ENCODE measurements at regions not wholly inside any gene's neighbourhood (a gene's known extent, or its start where the extent isn't known, plus 50 kb on each side); places are given as distances from the start of the nearest gene placed in this dataset.

DNA sequence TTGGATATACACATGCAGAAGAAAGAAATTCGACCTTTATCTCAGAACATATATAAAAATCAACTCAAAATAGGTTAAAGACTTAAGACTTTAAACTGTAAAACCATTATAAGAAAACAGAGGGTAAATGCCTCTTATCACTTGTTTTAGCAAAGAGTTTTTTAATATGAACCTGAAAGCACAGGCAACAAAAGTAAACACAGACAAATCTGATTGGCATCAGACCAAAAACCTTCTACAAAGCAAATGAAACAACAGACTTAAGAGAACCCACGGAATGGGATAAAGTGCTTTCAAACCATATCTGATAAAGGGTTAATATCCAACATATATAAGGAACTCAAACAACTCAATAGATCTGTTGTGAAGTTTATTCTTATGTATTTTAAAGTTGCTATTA is 309.9 kb upstream of the OPRM1 start:
- Histone ChIP-seq H3K4me3 (no peak overlapping the region), H3K36me3 (no peaks in the 10 kb centered on the region), H3K27me3 (no peaks in the 10 kb centered on the region), H3K9me3 (no peaks in the 10 kb centered on the region)
- no peak for DNase-seq

DNA sequence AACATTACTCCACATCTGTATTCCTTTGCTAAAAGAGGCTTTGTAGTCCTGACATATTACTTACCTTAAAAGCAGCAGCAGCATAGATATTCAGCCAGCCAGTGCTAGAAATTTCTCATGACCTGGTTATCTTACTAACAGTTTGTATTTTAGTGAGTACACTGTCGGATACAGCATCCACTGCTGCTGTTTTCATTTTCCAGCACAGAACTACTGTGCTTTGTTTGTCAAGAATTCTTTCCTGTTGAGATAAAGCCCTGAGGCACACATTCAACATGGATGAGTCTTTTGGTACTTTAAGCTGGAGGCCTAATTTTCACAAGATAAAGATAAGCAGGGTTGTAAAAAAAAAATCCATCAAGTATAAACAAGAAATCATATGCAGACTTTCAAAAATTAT is 311.2 kb upstream of the OPRM1 start:
- H3K9me3 ChIP-seq, result no peaks in the 10 kb centered on the region
- DNase-seq, result no peak
- H3K36me3 ChIP-seq, result no peaks in the 10 kb centered on the region
- H3K4me3 ChIP-seq, result no peak overlapping the region
- no peaks in the 10 kb centered on the region for H3K27me3 ChIP-seq

DNA sequence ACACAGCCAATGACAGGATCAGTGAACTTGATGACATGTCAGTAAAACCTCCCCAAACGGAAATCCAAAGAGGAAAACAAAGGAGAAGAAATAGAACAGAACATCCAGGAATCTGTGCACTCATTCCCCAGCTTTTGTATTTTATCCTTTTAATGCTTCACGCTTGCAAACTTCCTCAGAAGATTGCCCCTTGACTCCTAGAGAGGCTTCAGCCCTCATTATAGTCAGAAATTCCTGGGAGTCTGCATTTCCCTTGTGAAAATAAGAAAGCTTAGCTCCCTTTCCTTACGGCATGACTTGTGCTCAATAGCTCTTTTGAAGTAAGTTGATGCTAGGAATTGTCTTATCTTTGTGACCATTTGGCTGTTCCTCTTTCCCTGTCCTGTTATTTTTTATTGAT is 313.6 kb upstream of the OPRM1 start:
- H3K27me3 ChIP-seq, result no peaks in the 10 kb centered on the region
- H3K36me3 ChIP-seq, result no peaks in the 10 kb centered on the region
- DNase-seq, result no peak
- no peak overlapping the region for H3K4me3 ChIP-seq
- H3K9me3 ChIP-seq, result no peaks in the 10 kb centered on the region

DNA sequence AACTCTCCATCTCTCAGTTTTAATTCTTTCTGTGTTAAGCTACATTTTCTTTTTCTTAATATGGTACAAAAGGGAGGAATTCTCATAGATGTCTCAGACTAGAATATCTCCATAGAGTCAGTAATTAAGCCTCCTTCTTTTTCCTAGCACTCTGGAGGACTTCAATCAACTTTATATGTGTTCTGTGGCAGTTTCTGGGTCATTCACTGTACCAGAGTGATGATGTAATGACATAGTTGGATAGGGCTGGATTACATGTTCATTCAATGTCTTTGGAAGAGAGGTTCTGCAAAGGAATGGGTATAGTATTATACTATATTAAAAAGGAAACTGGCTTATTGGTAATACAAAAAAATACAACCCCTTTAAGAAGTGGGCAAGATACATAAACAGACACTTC is 318.3 kb upstream of the OPRM1 start:
- Histone ChIP-seq H3K9me3 (no peaks in the 10 kb centered on the region), H3K27me3 (no peaks in the 10 kb centered on the region)

DNA sequence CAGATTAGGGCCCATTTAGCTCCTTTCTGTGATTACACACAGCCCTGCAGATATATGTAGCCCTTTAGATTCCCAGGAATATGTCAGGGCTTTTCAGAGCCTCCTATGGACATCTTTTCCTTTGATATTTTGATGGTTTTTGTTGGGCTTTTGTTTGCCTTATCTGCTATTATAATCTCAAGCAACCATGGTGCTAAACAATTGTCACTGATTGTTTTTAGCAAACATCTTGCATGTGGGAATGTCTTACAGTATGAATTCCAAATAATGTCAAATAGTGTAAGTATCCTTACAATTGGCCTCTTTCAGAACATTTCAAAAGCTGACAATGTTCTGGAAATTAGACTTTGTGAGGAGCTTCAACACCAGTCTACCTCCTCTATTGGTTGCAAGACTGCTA is 333.6 kb upstream of the OPRM1 start:
- Histone ChIP-seq H3K4me3 (no peak overlapping the region), H3K27me3 (no peaks in the 10 kb centered on the region), H3K9me3 (no peaks in the 10 kb centered on the region), H3K36me3 (no peaks in the 10 kb centered on the region)
- no peak for DNase-seq

More for the DNA sequence above, 318.3 kb upstream of the OPRM1 start:
- H3K4me3 ChIP-seq, result no peak overlapping the region
- no peaks in the 10 kb centered on the region for H3K36me3 ChIP-seq
- DNase-seq, result no peak

DNA sequence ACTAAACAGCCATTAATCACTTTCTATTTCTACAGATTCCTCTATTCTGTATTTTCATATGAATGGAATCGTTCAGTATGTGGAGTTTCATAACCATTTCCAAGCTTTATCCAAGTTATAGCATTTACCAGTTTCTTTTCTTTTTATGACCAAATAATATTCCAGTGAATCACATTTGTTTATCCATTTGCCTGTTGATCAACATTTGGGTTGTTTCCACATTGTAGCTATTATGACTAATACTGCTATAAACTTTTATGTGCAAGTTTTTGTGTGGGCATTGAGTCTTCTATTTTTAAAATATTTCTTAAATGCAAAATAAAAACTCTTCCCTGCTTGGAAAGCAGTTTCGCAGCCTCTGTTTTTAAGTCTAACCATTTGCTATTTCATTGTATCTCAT is 336.4 kb upstream of the OPRM1 start:
- DNase-seq, result no peak

DNA sequence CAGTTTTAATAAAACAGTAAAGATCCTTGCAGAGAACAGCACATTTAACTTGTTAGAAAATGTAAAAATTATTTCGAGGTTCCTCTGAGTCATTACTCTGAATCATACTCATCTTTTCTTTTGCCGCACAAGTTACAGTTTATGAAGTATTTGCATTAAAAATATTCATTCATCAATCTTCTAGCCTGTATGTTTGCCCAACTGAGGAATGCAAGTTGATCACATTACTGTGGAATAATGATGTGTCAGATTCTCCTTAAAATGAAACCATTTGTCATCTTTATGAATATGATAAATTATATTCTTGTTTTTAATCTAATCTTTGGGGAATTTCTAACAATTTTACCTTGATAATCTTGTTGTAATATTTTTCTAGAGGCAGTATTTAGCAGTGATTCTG is 340.4 kb upstream of the OPRM1 start:
- no peaks in the 10 kb centered on the region for H3K36me3 ChIP-seq
- no peak overlapping the region for H3K4me3 ChIP-seq
- no peaks in the 10 kb centered on the region for H3K27me3 ChIP-seq
- DNase-seq, result no peak
- H3K9me3 ChIP-seq, result no peaks in the 10 kb centered on the region

More for the DNA sequence above, 336.4 kb upstream of the OPRM1 start:
- H3K27me3 ChIP-seq, result no peaks in the 10 kb centered on the region
- no peak overlapping the region for H3K4me3 ChIP-seq
- H3K9me3 ChIP-seq, result no peaks in the 10 kb centered on the region
- no peaks in the 10 kb centered on the region for H3K36me3 ChIP-seq

DNA sequence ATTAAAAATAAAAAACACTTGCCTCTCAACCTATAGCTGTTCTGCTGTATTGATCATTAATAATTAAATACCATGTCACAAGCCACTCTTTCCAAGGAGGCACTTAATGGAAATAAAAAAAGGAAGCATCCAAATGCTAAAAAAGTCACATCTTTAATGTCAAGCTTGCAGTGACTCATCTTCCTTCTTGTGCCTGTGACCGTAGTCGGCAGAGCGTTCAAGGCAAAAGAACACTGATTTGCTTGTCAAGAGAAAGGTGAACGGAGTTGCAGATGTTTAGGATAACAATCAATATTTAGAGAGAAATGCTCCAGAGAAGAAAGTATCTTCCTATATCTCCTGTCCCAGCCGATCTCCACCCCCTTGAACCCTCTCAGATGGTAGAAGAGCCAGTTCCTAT is 341.0 kb upstream of the OPRM1 start:
- Histone ChIP-seq H3K9me3 (no peaks in the 10 kb centered on the region), H3K4me3 (no peak overlapping the region), H3K27me3 (no peaks in the 10 kb centered on the region), H3K36me3 (no peaks in the 10 kb centered on the region)
- no peak for DNase-seq

DNA sequence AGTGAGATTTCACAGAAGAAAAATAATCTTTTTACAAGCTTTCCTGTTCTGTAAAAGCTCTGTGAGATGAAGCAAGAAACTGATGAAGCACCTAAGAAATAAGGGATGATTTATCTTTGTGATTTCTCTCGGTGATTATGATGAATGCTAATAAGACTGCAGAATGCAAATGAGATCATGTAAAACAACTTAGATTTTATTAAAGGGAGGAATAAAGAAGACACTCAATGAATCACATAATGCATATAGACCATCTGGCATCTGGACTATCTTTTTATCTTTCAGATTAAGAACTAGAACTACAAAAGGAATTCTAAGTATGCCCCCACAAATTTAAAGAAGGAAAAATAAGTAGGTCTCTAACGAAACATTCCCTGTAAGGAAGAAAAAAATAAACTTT is 361.5 kb upstream of the OPRM1 start:
- H3K9me3 ChIP-seq, result no peaks in the 10 kb centered on the region
- no peaks in the 10 kb centered on the region for H3K27me3 ChIP-seq
- DNase-seq, result no peak
- H3K36me3 ChIP-seq, result no peaks in the 10 kb centered on the region
- no peak overlapping the region for H3K4me3 ChIP-seq

DNA sequence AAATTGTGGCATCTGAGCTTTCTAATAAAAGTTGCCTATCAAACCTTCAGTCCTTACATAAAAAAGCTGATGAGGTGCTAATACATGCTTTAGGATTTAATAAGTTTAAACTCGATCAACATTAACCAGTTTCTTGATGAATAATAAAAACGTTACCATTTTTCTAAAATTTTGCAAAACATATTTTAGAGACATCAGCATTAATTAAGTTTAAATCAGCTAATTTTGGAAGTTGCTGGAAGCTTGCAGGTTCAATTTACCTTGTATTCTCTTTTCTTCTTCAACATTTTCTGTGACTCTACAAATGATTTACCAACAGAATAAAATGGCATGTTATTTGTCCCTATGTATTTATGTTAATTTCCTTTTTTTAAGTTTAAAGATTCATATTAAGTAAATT is 365.3 kb upstream of the OPRM1 start:
- H3K4me3 ChIP-seq, result no peak overlapping the region
- H3K36me3 ChIP-seq, result no peaks in the 10 kb centered on the region
- H3K9me3 ChIP-seq, result no peaks in the 10 kb centered on the region
- DNase-seq, result no peak
- H3K27me3 ChIP-seq, result no peaks in the 10 kb centered on the region

DNA sequence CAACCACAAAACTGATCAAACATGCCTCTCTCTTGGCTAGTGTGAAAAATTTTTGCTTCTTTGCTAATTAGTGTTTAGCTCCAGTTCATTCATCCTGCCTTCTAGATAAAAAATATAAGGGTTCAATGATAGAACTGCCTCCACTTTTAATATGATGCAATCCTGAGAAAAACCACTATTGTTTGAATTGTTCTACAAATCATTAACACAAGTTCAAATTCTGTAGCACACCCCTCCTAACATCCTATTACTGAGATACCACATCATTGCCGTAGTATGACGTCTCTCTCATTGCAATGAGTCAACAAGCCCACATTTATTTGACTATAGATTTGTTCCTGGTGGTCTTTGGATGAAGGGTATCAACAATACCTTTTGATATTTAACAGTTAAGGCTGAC is 365.8 kb upstream of the OPRM1 start:
- H3K27me3 ChIP-seq, result no peaks in the 10 kb centered on the region
- no peak overlapping the region for H3K4me3 ChIP-seq
- H3K9me3 ChIP-seq, result no peaks in the 10 kb centered on the region
- no peaks in the 10 kb centered on the region for H3K36me3 ChIP-seq
- DNase-seq, result no peak

DNA sequence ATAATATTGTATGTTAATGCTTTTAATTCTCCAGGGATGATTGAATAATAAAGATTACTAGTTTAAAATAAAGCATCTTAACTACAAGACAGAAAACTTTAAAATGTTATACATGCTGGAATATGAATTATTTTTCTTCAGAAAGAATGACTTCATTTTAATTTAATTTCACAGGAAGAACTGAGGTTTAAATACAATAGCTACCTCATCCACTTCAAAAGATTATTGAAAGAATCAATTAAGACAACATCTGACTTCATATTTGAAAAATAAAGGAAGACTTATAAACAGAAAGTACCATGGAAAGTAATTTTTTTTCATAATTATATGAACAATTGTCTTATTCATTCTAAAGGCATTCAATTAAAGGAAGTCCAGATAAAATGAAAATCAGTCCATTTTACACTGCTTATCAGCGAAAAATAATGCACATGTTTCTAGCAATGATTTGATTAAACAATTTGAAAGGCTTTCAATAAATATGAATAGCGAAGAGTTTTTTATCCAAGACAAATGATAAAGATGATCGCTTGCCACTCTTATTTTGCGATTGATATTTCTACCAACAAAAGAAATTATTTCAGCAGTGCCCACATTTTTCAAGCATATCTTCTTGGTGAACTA is 368.5 kb upstream of the OPRM1 start:
- Histone ChIP-seq H3K36me3 (no peaks in the 10 kb centered on the region), H3K4me3 (no peak overlapping the region), H3K9me3 (no peaks in the 10 kb centered on the region), H3K27me3 (no peaks in the 10 kb centered on the region)
- no peak for DNase-seq

DNA sequence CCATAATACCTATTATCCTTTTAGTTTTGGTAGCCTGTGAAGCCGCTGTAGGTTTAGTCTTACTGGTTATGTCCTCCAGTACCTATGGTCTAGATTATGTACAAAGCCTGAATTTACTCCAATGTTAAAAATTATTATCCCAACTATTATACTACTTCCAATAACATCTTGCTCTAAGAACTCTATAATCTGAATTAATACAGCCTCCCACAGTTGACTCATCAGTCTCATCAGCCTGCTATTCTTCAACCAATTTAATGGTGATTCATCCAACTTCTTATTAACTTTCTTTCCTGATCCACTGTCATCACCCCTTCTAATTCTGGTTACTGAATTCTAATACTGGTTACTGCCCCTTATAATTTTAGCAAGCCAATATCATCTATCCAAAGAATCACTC is 370.3 kb upstream of the OPRM1 start:
- no peaks in the 10 kb centered on the region for H3K36me3 ChIP-seq

DNA sequence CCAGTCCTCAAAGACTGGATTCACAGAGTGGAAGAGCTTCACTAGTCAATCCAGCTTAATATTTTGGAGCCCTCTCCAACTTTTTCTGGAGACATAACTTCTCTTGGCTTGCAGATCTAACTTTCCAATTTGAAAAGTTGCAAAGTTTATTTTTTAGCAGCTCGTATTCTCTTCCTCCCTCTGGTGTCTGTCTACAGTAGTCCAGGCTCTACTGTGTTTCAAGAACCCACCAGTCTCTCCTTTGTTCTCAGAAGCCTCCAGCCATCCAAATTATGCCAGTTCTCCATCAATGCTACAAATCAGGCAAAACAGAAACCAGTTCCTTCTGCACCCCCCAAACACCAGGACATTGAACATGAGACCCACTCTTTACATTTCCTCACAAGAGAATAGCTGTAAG is 376.1 kb upstream of the OPRM1 start:
- no peak for DNase-seq
- Histone ChIP-seq H3K4me3 (no peak overlapping the region), H3K9me3 (no peaks in the 10 kb centered on the region), H3K27me3 (no peaks in the 10 kb centered on the region), H3K36me3 (no peaks in the 10 kb centered on the region)

More for the DNA sequence above, 370.3 kb upstream of the OPRM1 start:
- no peak overlapping the region for H3K4me3 ChIP-seq
- H3K9me3 ChIP-seq, result no peaks in the 10 kb centered on the region
- H3K27me3 ChIP-seq, result no peaks in the 10 kb centered on the region
- no peak for DNase-seq

DNA sequence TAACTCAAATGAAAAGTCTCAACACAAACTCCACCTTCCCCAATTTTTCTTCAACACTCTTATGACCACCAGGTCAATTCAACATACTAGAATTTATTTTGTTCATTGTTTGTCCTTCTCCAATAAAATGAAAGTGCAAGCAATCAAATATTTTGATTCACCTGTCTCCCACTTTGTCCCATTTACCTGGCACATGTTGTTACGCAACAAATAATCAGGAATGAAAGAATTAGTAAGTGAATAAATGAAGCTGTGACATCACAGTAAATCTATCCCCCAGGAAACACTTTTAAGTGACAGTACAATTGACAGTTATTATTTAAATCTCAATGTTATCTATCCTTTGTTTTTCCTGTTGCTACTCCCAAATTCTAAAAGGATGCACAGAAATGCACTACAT is 393.7 kb upstream of the OPRM1 start:
- DNase-seq, result no peak
- Histone ChIP-seq H3K9me3 (no peaks in the 10 kb centered on the region), H3K27me3 (no peaks in the 10 kb centered on the region), H3K36me3 (no peaks in the 10 kb centered on the region), H3K4me3 (no peak overlapping the region)

DNA sequence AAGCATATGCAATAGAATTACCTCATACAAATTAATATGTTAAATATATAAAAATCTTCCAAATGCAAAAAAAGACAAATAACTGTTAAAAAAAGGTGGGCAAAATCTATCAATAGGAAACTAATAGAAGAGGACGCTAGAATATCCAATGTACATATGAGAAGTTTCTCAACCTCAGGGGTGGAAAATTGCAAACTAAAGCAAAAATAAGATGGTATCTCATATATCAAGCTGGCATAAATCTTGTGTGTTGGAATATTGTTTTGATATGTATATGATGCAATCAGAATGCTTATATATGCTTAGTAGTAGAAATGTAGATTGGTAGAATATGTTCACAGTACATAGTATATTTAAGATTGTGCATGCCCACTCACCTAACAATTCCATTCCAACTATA is 395.0 kb upstream of the OPRM1 start:
- Histone ChIP-seq H3K27me3 (no peaks in the 10 kb centered on the region), H3K9me3 (no peaks in the 10 kb centered on the region), H3K4me3 (no peak overlapping the region), H3K36me3 (no peaks in the 10 kb centered on the region)
- DNase-seq, result no peak

DNA sequence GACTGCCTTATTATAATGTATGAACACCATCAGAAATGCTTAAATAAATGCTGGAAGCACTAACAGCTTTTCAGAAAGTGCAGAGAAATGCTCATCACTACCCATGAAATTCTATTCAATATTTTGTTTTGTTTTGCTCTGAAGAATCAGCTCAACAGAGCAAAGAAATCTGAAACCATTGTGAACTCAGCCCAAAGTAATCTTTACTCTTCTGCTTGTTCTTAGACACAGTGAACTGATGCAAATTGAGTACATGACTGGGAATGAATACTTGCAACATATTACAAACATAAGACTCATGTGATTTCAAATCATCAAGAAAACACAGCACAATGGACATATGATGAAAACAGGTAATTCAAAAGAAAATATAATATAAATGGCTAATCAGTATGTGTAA is 404.6 kb upstream of the OPRM1 start:
- H3K36me3 ChIP-seq, result no peaks in the 10 kb centered on the region
- no peak for DNase-seq
- no peak overlapping the region for H3K4me3 ChIP-seq
- H3K9me3 ChIP-seq, result no peaks in the 10 kb centered on the region
- H3K27me3 ChIP-seq, result no peaks in the 10 kb centered on the region

DNA sequence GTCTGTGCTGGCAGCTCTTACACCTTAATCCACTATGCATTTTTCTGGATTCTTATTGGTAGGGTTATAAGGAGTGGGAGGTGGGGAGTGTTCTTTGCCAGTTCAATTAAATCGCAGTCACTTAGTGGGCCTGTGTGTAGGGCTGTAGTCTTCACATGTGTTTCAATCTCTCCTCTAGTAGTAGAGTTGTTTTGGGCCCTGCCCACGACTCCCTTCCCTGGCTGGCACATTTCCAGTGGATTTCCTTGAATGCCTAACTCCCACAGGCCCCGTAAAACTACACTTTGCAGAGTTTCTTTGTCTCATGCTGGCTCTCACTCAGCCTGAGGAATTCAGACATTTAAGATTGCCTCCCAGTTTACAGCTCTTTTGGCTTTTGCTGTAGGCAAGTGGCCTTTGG is 414.0 kb upstream of the OPRM1 start:
- Histone ChIP-seq H3K9me3 (no peaks in the 10 kb centered on the region), H3K27me3 (no peaks in the 10 kb centered on the region), H3K36me3 (no peaks in the 10 kb centered on the region), H3K4me3 (no peak overlapping the region)
- DNase-seq, result no peak

DNA sequence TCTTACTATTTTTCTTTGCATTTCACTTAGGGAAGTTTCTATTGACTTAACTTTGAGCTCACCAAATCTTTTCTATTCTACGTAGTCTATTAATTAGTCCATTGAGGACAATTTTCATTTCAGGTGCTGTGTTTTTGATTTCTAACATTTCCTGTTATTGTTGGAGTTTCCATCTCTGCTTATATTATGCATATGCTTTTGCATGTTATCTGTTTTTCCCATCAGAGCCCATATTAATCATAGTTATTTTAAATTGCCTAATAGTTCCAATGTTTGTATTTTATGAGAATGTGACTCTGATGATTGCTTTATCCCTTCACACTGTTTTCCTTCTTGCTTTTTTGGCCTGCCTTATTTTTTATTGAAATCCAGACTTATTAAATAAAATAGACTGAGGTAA is 414.5 kb upstream of the OPRM1 start:
- Histone ChIP-seq H3K27me3 (no peaks in the 10 kb centered on the region), H3K9me3 (no peaks in the 10 kb centered on the region), H3K36me3 (no peaks in the 10 kb centered on the region), H3K4me3 (no peak overlapping the region)
- no peak for DNase-seq

Data from MG63 (cell line).